HEK293T (cell line): ENCODE measurements at regions not wholly inside any gene's neighbourhood (a gene's known extent, or its start where the extent isn't known, plus 50 kb on each side); places are given as distances from the start of the nearest gene placed in this dataset.

ENCODE experiments used
- ARNT ChIP-seq: fragments of 450-650 bp; IDR thresholded peaks from 2 replicates; pipeline ENCODE4 v1.6.1; 2017; ENCODE audit warnings: mild to moderate bottlenecking
- BHLHE40 ChIP-seq: fragments of 450-650 bp; IDR thresholded peaks from 2 replicates; pipeline ENCODE4 v1.6.1; 2016; ENCODE audit warnings: mild to moderate bottlenecking, moderate library complexity, borderline replicate concordance
- ELF4 ChIP-seq: fragments of 450-650 bp; IDR thresholded peaks from 2 replicates; pipeline ENCODE4 v1.6.1; 2017; ENCODE audit warnings: antibody characterized with exemption
- FOXA1 ChIP-seq: fragments of 450-650 bp; IDR thresholded peaks from 2 replicates; pipeline ENCODE4 v1.6.1; 2016; ENCODE audit warnings: mild to moderate bottlenecking
- FOXK2 ChIP-seq: fragments of 450-650 bp; IDR thresholded peaks from 2 replicates; pipeline ENCODE4 v1.6.1; 2016; ENCODE audit warnings: mild to moderate bottlenecking
- FOXM1 ChIP-seq: fragments of 450-650 bp; IDR thresholded peaks from 2 replicates; pipeline ENCODE4 v1.6.1; 2017; ENCODE audit warnings: mild to moderate bottlenecking, borderline replicate concordance
- HDGF ChIP-seq: fragments of 450-650 bp; IDR thresholded peaks from 2 replicates; pipeline ENCODE4 v1.6.1; 2017; ENCODE audit warnings: antibody characterized with exemption, borderline replicate concordance
- L3MBTL2 ChIP-seq: fragments of 450-650 bp; conservative IDR thresholded peaks from 2 replicates; pipeline ENCODE4 v1.6.1; 2016; ENCODE audit warnings: mild to moderate bottlenecking
- LEF1 ChIP-seq: fragments of 450-650 bp; IDR thresholded peaks from 2 replicates; pipeline ENCODE4 v1.6.1; 2017; ENCODE audit warnings: mild to moderate bottlenecking, borderline replicate concordance
- SP1 ChIP-seq: fragments of 450-650 bp; IDR thresholded peaks from 2 replicates; pipeline ENCODE4 v1.6.1; 2017
- TARDBP ChIP-seq: fragments of 450-650 bp; IDR thresholded peaks from 2 replicates; pipeline ENCODE4 v1.6.1; 2016
- ZNF384 ChIP-seq: fragments of 450-650 bp; IDR thresholded peaks from 2 replicates; pipeline ENCODE4 v1.6.1; 2016

- TF ChIP-seq SP1, result no peak
- TF ChIP-seq FOXM1, result no peak
- no peak for TF ChIP-seq TARDBP
- no peak for TF ChIP-seq LEF1
- TF ChIP-seq FOXK2, result no peak
- TF ChIP-seq BHLHE40, result no peak
- TF ChIP-seq ELF4, result no peak
- TF ChIP-seq ZNF384, result no peak
- TF ChIP-seq ARNT, result no peak
- TF ChIP-seq L3MBTL2, result no peak
- TF ChIP-seq FOXA1, result no peak
- TF ChIP-seq HDGF, result no peak
These were observed 341.6 kb upstream of the PCSK5 start for GRCh38 chr9:75548871-75549270.
